ENCODE measurements at regions not wholly inside any gene's neighbourhood (a gene's known extent, or its start where the extent isn't known, plus 50 kb on each side); places are given as distances from the start of the nearest gene placed in this dataset.

DNA sequence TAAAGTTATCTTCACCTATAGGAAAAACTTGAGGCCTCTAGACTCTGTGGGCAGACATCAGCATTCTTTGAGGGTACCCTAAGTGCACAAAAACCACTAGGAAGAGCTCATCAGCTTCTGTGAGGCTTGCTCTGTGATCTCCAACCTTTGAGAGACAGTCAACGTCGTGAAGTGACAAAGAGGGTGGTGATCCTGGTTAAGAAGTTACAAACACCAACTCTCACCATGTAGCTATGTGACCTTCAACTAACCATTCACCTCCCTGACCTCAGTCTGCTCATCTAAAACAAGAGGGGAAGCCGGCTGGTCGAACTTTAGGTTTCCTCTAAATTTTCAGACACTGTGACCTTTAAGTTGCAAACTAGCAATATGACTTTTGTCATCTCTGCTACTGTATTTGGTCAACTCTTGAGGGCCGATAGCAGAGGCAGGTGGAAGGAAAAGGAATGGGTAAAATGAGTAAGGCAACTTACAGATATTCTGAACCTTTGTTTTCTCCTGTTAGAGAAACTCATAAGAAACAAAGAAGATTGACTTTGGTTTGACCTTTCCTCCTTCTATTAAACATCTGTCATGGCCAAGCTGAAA is 103.2 kb upstream of the PARP11 start:
- H3K27me3 ChIP-seq (ENCODE audit: control insufficient read depth, insufficient read depth, low read length, poor library complexity, severe bottlenecking), result no peaks in the 10 kb centered on the region
- no peak for TF ChIP-seq CTCF (conservative IDR thresholded peaks at IDR 0.05)
- Mint-ChIP-seq H3K4me1 (peaks cover 8% of the 10 kb centered on the region), H3K9me3 (peaks cover 24% of the 10 kb centered on the region), H3K27me3 (ENCODE audit: insufficient read depth) (peaks cover 2% of the 10 kb centered on the region), H3K36me3 (ENCODE audit: low read depth) (peaks cover 20% of the 10 kb centered on the region), H3K27ac (no peak overlapping the region), H3K4me3 (no peak overlapping the region)
- H3K9me3 ChIP-seq (ENCODE audit: control insufficient read depth, low read length), result peaks cover 16% of the 10 kb centered on the region
- no peak overlapping the region for H3K27ac ChIP-seq (ENCODE audit: low read depth, low read length)
- WGBS, 2 experiments (ENCODE audit: insufficient coverage in 1 of 2, insufficient read length in 1 of 2), result 85 to 100% methylated on average over 1 to 5 of the region's 5 CpGs
- no peaks in the 10 kb centered on the region for H3K36me3 ChIP-seq (ENCODE audit: control insufficient read depth, insufficient read depth, low read length)
- no peak overlapping the region for H3K9ac ChIP-seq (ENCODE audit: extremely low read depth, low read length, poor library complexity, severe bottlenecking)
- no peak overlapping the region for H3K4me3 ChIP-seq (ENCODE audit: low read length)
- no peak for DNase-seq
- no peaks in the 10 kb centered on the region for H3K4me1 ChIP-seq (ENCODE audit: control insufficient read depth, insufficient read depth, low read length)

DNA sequence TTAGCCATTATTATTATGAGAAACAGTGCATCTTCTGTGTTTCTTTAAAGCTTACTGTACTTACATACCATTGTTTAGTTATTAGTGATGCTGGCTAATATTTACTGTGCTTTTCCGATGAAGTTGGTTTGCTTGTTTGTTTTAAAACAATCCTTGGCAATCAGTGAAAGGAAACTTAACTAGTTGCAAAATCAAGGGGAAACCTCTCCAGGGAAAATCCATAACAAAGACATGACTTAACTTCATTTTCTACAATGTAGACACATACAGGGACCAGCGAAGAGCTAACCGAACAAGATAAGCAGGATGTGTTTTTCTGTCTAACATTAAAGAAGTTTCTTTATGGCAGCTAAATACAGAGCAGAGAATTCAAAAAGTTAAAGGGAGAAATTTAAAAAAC is 102.5 kb upstream of the PARP11 start:
- Histone ChIP-seq H3K27me3 (ENCODE audit: control insufficient read depth, insufficient read depth, low read length, poor library complexity, severe bottlenecking) (no peaks in the 10 kb centered on the region), H3K36me3 (ENCODE audit: control insufficient read depth, insufficient read depth, low read length) (no peaks in the 10 kb centered on the region), H3K27ac (ENCODE audit: low read depth, low read length) (no peak overlapping the region), H3K9me3 (ENCODE audit: control insufficient read depth, low read length) (peaks cover 9% of the 10 kb centered on the region), H3K9ac (ENCODE audit: extremely low read depth, low read length, poor library complexity, severe bottlenecking) (no peak overlapping the region), H3K4me1 (ENCODE audit: control insufficient read depth, insufficient read depth, low read length) (no peaks in the 10 kb centered on the region), H3K4me3 (ENCODE audit: low read length) (no peak overlapping the region)
- peaks cover 8% of the 10 kb centered on the region for H3K4me1 Mint-ChIP-seq
- TF ChIP-seq CTCF (conservative IDR thresholded peaks at IDR 0.05), result no peak
- no peak overlapping the region for H3K4me3 Mint-ChIP-seq
- peaks cover 17% of the 10 kb centered on the region for H3K9me3 Mint-ChIP-seq
- H3K27me3 Mint-ChIP-seq (ENCODE audit: insufficient read depth), result no peaks in the 10 kb centered on the region
- DNase-seq, result no peak
- no peak overlapping the region for H3K27ac Mint-ChIP-seq
- peaks cover 15% of the 10 kb centered on the region for H3K36me3 Mint-ChIP-seq (ENCODE audit: low read depth)
- WGBS, 2 experiments (ENCODE audit: insufficient coverage in 1 of 2, insufficient read length in 1 of 2), result 95 to 100% methylated on average over 1 to 3 of the region's 3 CpGs

DNA sequence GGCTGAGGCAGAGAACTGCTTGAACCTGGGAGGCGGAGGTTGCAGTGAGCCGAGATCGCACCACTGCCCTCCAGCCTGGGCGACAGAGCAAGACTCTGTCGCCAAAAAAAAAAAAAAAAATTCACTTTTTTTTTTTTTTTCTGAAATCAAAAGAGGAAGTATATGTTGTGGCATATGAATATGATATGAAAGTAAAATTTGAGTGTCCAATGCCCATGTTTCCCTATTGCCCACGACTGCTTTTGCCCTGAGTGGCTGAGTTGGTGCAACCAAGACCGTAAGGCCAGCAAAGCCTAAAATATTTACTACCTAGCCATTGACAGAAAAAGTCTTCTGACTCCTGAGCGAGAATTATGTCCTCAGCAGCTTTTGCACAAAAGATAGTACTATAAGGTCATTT is 101.7 kb upstream of the PARP11 start:
- Mint-ChIP-seq H3K4me1 (peaks cover 8% of the 10 kb centered on the region), H3K27me3 (ENCODE audit: insufficient read depth) (no peaks in the 10 kb centered on the region), H3K9me3 (peaks cover 10% of the 10 kb centered on the region), H3K4me3 (no peak overlapping the region), H3K36me3 (ENCODE audit: low read depth) (peaks cover 12% of the 10 kb centered on the region), H3K27ac (no peak overlapping the region)
- no peaks in the 10 kb centered on the region for H3K36me3 ChIP-seq (ENCODE audit: control insufficient read depth, insufficient read depth, low read length)
- TF ChIP-seq CTCF (conservative IDR thresholded peaks at IDR 0.05), result no peak
- DNase-seq, result no peak
- no peak overlapping the region for H3K27ac ChIP-seq (ENCODE audit: low read depth, low read length)
- 92 to 100% methylated on average over 1 to 8 of the region's 8 CpGs for WGBS, 2 experiments (ENCODE audit: insufficient coverage in 1 of 2, insufficient read length in 1 of 2)
- H3K27me3 ChIP-seq (ENCODE audit: control insufficient read depth, insufficient read depth, low read length, poor library complexity, severe bottlenecking), result no peaks in the 10 kb centered on the region
- no peak overlapping the region for H3K4me3 ChIP-seq (ENCODE audit: low read length)
- H3K9me3 ChIP-seq (ENCODE audit: control insufficient read depth, low read length), result peaks cover 2% of the 10 kb centered on the region
- H3K9ac ChIP-seq (ENCODE audit: extremely low read depth, low read length, poor library complexity, severe bottlenecking), result no peak overlapping the region
- no peaks in the 10 kb centered on the region for H3K4me1 ChIP-seq (ENCODE audit: control insufficient read depth, insufficient read depth, low read length)

All from endodermal cell (in vitro differentiated cells).